Fibroblast of lung (primary cell): ENCODE measurements at regions not wholly inside any gene's neighbourhood (a gene's known extent, or its start where the extent isn't known, plus 50 kb on each side); places are given as distances from the start of the nearest gene placed in this dataset.

Experiments used
- CTCF ChIP-seq, 2 donors: IDR thresholded peaks in 1 of 2; conservative IDR thresholded peaks in 1 of 2; 1 replicate in 1 of 2; 2 replicates in 1 of 2; pipeline ENCODE4 v1.5.1; 2011 to 2012; ENCODE audit warnings: low read length in 2 of 2, control low read depth in 1 of 2, inconsistent platforms in 1 of 2, low read depth in 1 of 2, mild to moderate bottlenecking in 1 of 2
- EZH2 ChIP-seq: IDR thresholded peaks from 2 replicates; pipeline ENCODE4 v1.5.1; 2012; ENCODE audit warnings: low read length, control low read depth, mild to moderate bottlenecking; ENCODE audit errors: missing control alignments

DNA sequence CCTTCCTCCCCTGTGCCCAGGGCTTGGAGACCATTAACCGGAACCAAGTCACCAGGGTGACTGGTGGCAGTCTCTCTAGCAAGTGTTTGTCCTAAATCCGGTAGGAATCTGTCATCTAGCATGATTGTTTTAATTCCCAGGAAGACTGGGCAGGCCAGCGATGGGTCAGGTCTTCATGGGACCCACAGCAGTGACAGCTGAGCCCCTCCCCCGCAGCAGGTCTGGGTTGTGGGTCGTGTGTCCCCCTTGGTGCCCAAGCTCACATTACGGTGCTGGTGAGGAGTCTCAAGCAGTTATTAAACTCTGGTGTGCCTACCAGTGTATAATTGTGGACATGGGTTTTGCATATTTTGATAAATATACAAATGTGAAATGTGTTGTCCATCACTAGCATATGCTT lies 466.5 kb downstream of the MATN1 start:
- TF ChIP-seq CTCF (conservative IDR thresholded peaks at IDR 0.05 in 1 of 2, IDR thresholded peaks at IDR 0.05 in 1 of 2; ENCODE audit: low read depth in 1 of 2, low read length in 2 of 2) (no peak), EZH2 (no peak)
